HG02840 (cell line): ENCODE measurements at regions not wholly inside any gene's neighbourhood (a gene's known extent, or its start where the extent isn't known, plus 50 kb on each side); places are given as distances from the start of the nearest gene placed in this dataset.

Source experiments
- ATAC-seq: cut with Tn5 transposase; IDR thresholded peaks from one replicate; pipeline ENCODE4 v1.9.1; 2021; ENCODE audit warnings: mild to moderate bottlenecking, moderate library complexity, moderate number of reproducible peaks; ENCODE audit not compliant: unreplicated experiment, low FRiP score

DNA sequence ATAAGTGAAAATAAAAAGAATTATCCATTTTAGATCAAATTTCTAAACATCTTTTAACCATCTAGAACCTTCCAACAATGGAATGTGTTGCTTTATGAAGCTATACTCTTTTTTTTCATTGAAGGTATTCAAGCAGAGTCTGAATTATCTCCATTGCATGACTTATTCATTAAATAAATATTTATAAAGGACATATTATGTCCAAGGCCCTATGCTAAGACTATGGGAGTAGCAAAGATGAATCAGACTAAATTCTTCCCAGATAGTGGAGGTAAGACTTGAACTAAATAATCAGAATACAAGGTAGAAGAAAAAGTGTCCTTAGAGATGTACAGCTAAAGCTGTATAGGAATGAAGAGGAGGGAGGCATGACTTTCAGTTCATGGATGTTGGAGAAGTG is 215.5 kb upstream of the RGMB start:
- no peak for ATAC-seq

DNA sequence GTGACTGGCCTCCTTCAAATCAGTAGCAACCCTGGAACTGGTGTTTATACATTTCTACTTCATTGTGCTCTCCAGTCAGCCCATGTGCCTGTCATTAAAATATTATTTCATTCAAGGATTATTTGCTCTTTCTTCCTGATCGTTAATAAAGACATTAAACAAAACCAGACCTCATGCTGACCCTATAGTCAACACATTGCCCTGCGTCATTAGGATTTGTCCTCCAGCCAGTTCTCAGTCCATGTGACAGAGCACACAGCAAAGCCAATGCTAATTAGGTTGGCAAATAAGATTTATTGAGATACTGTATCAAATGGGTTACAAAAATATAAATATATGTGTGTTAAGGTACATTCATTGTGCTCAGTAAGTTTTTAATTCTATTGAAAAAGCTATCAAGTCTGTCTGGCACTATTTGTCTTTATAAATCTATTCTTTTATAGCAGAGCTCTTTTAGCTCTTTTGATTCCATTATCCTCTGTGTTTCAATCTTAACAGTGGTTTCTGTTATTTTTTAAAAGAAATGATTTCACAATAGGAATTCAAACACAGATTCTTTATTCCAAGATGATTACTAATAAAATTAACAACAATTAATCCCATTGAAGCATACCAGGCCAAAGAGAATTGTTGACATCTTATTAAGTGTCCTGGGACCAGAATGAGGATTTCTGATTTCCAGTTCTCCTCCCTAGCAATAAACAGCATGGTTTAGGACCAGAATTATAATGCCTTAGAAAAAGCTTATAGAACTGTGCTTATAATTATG is 209.4 kb upstream of the RGMB start:
- ATAC-seq, result no peak

DNA sequence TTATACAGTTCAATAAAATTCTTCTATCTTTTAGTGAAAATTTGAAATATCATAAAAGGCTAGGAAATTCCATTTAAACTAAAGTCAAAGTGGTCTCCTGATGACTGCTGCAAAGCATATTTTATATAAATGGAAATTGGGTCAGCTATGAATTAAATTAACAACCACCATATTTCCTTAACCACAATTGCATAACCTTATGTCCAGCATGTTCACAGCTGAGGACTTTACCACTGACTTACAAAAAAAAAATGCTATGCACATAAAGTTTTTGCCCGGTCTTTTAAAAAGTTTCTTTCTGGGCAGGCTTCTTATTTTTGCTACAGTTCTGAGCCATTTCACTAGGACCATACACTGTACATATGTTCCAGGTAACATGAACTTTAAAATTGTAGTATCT is 208.6 kb upstream of the RGMB start:
- no peak for ATAC-seq

DNA sequence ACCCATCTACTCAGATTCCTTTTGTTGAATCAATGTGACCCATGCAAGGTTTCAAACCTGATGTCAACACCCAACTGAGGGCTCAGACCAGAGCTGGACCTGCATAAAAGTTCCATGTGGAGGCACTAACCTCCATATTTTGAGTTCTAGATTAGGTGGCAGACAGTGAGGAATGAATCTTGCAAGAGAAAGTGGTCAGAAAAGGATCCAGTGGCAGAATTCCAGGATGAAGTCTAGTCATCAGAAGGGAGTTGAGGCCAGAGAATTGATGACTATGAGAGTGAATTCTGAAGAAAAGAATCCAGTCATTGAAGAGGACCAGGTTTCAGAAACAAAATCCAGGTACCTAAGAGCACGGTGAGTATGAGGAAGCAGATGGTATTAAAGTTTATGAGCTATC is 205.1 kb upstream of the RGMB start:
- ATAC-seq, result no peak

DNA sequence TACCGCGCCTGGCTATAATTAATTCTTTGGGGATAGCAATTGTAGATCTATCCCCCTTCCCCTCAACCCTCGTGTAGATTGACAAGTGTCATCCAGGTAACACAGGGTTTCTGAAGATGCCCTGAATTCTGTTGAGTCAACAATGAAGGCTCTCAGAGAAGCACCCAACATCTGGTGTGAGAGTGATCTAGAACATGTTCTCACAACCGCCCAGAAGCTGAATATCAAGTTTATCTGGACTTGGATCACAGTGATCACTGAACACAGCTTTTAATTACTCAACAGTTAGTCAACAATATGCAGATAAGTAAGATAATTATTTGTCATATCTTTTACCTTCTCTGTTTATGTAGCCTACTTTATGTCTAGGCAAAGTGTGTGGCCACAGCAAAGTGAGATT is 204.2 kb upstream of the RGMB start:
- no peak for ATAC-seq

DNA sequence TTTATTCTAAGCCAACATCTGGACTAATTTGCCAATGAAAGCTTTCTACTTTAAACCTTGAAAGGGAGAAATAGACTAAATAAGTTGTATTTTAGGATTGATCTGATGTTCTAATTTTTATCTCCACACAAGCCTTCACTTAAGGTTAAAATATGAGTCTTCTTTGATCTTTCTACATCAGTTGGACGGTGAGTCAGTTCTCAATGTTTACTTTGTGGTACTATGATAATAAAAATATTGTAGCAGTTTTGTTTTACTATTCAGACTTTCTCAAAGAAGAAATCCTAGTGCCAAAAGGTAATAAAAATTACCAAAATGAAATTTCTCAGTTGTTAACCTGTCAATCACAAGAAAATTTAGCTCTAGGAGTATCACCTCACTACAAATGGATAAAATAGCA is 203.5 kb upstream of the RGMB start:
- no peak for ATAC-seq

DNA sequence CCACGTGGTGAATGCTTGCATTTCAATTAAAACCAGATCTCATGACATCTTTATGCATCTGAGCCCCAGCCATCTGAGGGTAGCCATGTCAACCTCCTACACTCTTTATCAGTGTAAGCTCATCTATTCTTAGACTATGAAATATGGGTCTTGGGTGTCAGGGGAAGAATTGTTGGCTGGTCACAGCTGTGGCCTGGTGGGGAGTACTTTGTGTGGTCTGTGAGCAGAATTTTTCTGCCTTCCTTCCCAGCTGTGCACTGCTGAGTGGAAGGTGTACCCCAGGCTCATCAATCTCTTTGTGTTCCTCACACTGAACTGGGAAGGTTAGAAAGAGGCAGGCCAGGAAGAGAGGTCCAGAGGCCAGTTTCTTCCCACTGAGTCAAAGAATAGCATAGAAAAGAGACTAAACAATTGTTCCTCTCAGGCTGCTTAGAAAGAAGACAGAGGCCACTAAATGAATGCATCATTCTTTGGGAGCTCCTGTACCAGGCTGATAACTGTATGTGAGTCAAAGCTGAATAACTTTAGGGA is 202.7 kb upstream of the RGMB start:
- no peak for ATAC-seq

DNA sequence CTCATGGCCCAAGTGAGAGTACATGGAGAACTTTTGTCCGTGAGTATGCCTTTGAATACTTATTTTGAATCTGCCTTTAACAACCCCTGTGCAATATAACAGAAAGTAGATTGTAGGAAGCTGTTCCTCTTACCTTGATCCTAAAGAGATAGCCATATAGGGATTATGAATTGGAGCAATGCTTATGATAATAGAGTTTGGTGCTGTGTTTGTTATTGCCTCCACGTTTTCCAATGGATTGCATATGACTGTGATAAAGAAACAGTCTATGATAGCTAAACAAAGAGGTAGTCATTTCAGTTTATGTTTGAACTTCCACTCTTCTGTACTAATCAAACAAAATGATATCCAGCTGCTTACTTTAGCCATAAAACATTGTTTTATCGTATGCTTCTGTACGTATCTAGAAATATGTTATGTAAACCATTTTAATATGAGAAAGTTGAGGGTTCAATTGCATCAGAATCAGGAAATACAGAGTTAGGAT is 199.6 kb upstream of the RGMB start:
- no peak for ATAC-seq

DNA sequence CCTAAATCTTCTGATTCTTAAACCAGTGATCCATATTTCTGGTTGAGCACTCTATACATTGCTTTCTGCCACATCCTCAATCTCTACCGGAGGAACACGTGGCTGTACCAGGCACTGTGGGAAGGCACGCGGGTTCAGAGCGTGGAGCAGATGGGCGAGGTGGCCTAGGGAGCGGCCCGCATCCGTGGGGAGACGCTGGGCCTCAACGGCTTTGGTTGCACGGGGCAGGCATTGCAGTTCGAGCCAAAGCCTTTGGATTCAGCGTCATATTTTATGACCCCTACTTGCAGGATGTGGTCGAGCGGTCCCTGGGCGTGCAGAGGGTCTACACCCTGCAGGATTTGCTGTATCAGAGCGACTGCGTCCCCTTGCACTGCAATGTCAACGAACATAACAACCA is 197.2 kb upstream of the RGMB start:
- ATAC-seq, result no peak

DNA sequence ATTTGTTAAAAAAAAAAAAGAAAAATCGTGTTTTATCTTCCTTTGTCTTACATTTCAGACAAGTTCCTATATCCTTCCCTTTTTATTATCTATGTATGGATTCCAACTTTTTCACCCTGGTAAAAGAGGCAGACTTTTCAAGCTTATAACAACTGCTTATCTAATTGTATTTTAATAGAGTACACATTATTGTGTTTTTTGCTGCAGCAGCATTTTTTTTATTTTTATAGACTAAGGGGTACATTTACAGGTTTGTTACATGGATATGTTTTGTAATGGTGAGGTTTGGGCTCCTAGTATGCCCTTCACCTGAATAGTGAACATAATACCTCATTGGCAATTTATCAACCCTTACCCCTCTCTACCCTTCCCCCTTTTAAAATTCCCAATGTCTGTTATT is 195.0 kb upstream of the RGMB start:
- ATAC-seq, result no peak

DNA sequence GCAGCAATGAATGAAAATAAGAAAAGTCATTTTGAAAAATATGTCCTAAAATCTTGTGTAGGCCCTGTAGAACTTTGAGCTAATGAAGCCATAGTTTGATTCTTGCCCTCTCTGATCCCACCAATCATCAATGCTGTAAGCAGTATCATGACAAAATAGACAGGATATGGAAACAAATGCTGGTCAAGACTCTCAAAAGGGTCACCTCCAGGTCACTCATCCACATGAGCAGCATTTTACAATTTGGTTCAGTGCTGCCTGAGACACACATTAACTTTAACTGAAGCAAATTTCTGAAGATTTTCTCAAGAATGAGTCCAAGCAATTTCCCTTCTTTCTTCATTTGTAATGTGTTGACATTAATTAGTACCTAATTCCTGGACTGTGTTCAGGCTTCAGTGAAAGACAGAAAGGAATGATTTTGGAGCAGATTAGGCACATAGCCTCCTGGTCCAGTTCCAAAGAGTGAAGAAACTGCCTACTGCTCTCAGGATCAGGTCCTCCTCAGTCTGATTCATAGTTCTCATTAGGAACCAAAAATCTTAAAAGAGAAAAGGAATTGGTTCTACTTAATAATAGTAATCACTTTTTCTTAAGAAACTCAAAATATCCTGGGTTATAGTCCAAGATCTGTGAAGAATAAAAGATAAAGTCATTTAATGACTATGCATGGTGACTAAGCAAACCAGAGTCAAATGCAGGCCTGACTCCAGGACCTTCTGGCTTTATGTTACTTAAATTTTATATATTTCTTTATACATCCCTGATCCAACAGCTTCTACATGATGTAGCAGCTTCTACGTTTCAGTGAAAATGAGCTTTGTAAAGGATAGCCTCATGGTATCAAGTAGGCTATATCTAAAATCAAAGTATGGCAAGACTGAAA is 192.1 kb upstream of the RGMB start:
- no peak for ATAC-seq

DNA sequence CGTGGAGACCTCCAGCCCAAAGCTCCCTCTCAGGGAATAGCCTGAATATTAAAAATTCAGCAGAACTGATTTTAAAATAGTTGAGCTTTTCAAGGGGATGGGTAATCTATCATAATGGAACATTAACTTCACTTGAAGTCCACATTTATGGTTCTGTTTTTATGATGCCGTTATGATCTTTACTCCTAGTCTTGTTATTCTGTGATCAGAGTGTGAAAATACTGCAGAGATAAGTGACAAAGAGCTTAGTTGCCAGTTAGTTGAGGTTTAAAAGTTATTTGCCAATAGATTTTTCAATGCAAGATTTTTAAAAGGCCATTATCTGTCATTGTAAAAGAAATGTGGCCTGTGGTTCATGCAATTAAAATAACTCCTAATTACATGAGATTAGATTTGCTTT is 189.9 kb upstream of the RGMB start:
- no peak for ATAC-seq

DNA sequence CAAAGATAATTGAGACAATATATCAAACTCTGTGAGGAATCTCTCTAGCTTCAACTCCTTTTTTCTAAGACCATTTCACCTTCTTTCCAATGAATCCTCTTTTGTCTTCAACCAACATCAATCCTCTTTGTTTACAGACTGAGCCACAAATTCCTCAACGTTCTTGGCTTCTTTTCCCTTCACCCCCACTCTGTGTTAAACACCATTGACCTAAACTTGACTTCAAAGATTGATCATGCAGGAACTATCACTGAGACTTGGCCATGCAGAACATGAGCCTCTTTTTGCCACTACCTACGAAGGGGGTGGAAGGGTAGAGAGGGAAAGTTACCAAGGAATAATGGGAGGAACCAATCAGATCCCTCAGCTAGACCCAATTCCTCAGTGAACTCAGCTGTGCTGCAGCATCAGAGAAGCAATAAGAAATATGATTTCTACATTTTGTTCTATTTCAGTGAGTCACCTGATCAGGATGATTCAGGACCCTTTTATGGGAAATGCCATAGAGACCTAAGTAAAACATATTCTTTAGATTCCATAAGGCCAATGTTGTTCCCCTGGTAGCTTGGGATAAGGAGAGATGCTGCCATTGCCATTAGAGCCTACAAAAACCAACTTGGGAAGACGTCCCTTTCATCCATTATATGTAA is 187.7 kb upstream of the RGMB start:
- no peak for ATAC-seq

DNA sequence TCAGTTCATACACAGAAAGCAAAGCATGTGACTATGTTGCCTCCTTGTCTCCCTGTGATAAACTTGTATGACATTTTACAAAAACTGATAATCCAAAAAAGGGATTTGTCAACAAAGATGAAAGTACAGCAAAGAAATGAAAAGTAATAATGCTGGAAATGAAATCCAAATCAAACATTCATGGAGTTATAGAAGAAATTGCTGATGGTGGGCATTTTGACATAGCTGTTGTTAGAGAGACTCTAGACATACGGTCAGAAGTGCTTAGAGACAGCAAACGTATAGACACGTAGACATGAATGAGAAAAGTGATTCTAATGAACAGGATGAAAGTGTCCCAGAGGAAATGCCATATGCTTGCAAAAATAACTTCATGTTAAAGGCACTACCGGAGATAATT is 186.9 kb upstream of the RGMB start:
- no peak for ATAC-seq

DNA sequence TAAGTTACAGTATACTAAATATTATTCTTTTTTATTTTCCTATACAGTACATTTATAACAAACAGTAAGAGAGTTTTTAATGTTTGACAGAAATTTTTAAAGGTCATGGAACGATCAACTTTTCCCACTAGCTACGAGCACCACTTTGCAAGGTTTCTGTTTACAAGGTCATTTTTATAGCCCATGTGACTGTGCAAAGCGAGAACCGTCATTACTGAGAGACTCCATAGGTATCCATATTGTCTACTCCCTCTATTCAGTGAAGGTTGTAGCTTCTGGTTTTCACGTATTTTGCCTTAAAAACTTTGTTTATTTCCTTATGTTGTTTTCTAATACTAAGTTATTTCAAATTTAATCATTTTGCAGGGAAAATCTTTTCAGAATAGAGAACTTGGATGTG is 186.3 kb upstream of the RGMB start:
- ATAC-seq, result no peak

DNA sequence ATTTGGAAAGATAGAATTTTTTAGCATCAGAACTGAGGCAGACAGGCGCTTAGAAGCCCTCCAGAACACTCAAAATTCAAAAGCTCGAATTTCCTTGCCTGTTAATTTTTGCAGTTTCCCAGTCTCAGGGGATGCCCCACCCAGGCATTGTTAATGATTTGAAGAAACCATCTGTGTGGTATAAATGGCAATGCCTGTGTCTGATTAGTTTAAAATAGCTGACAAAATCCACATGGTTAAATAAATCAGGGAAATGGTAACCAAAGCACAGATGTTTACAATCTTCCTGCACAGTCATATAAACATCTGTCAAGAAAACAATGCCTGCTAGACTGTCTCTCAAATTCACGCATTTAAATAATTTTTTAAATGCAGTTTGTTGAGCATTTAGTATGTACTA is 185.2 kb upstream of the RGMB start:
- no peak for ATAC-seq

DNA sequence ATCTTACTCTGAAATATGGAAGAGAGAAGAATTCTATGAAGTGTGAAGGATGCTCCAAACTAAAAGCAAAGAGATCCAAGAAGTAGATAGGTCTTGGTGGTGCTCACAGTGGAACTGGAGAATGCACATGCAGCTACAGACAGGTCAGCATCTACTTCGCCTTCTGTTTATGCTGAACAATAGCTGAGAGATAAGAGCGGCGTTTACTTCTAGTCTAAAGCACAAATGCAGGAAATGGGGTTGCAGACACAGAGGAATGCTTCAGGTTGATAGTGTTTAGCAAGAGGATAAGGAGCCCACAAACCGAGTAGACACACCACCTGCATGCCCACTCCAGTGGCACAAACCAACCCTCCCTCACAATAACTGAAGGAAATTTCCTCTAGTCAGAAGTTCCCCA is 180.0 kb upstream of the RGMB start:
- no peak for ATAC-seq

DNA sequence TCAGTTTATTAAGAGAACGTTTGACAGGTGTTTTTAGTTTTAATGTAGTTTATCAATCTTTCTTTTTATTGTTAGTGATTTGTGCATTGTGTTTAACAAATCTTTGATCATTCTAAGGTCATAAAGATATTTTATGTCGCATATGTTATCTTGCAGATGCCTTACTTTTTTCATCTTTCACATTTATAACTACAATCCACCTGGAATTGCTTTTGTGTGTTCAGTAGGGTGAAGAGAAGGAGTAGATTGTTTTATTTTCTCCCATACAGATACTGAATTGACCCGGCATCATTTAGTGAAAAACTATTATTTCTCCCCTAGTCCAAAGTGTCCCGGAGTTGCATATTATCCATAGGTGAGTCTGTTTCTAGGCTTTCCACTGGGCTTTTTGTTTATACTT is 179.4 kb upstream of the RGMB start:
- no peak for ATAC-seq

DNA sequence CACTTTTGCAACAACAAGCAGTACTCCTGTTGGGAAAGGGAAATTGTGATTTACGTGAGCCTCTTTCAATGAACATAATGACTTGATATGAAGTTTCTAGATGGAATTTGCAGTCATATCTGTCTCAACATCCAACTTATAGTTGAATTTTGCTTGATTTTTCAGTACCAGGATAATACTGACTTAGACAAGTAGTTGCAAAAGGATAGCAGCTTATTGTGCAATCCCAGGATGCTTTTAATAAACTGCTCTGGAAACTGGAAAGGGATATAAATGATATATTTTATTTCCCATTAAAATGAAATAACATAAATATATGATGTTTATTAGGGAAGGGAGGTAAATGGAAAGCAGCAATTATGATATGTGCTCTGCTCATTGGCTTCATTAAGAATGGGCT is 174.4 kb upstream of the RGMB start:
- ATAC-seq, result no peak

DNA sequence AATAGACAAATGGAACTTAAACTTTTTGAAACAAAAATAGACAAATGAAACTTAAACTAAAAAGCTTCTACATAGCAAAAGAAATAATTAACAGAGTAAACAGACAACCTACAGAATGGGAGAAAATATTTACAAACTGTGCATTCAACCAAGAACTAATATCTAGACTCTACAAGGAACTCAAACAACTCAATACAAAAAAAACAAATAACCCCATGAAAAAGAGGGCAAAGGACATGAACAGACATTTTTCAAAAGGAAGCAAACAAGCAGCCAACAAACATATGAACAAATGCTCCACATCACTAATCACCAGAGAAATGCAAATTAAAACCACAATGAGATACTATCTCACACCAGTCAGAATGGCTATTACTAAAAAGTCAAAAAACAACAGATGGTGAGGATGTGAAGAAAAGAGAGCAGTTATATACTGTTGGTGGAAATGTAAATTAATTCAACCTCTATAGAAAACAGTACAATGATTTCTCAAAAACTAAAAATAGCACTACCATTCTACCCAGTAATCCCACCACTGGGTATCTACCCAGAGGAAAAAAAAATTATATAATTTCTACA is 170.8 kb upstream of the RGMB start:
- ATAC-seq, result peak; percentile 75

DNA sequence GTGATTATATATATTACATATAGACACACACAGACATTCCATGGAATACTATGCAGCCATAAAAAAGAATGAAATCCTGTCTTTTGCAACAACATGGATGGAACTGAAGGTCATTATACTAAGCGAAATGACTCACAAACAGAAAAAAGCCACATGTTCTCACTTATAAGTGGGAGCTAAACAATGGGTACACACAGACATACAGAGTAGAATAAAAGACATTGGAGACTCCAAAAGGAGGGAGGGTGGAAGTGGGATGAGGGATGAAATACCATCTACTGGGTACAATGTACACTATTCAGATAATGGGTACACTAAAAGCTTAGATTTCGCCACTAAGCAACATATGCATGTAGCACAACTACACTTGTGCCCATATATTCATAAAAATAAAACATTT is 170.0 kb upstream of the RGMB start:
- no peak for ATAC-seq
